Cardiac fibroblast (primary cell): ENCODE measurements at regions not wholly inside any gene's neighbourhood (a gene's known extent, or its start where the extent isn't known, plus 50 kb on each side); places are given as distances from the start of the nearest gene placed in this dataset.

ENCODE experiments used
- DNase-seq, 2 donors: peaks; one replicate each; pipeline versions ENCODE4 v3.0.0 to v3.0.0-alpha.2; 2010; ENCODE audit warnings: low read depth in 2 of 2
- H3K4me3 ChIP-seq, 2 donors: replicated peaks in 1 of 2; 1 replicate in 1 of 2; 2 replicates in 1 of 2; pipeline ENCODE4 v1.5.1; 2011; ENCODE audit warnings: low read depth in 2 of 2, low read length in 2 of 2, mild to moderate bottlenecking in 2 of 2, moderate library complexity in 1 of 2
- TF ChIP-seq, protein P1 (sequence below): IDR thresholded peaks from one replicate; pipeline ENCODE4 v1.5.1; 2011; ENCODE audit warnings: low read depth, mild to moderate bottlenecking, low read length, inconsistent platforms

DNA sequence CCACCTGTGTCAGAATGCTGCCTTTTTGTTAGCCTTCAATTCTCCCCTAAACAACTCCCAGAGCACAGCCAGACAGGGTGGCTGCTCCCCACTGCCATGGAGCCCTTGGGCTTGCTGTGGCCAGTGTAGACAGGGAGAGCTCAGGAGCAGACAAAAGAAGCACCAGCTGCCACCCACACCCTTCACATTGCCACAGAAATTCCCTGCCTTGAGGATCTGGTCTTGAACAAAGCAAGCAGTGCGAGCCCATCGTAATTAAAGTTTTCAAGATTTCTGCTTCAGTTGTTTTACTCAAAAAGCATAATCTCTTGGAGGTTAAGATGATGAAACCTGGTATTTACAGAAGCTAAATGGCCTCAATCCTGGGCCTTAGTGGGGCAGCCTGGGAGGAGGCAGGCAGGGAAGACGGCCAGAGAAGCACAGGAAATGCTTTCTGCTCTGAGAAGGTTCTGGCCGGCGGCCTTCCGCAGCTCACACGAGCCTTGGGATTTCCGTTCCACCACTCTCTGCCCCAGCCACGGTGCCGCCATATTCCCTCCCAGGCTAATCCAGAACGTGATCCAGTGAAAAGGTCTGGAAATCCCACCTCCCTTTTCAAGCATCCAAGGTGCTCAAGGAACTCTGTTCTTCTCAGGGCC is 535.2 kb downstream of the BCL11B start:
- no peak overlapping the region for H3K4me3 ChIP-seq

DNA sequence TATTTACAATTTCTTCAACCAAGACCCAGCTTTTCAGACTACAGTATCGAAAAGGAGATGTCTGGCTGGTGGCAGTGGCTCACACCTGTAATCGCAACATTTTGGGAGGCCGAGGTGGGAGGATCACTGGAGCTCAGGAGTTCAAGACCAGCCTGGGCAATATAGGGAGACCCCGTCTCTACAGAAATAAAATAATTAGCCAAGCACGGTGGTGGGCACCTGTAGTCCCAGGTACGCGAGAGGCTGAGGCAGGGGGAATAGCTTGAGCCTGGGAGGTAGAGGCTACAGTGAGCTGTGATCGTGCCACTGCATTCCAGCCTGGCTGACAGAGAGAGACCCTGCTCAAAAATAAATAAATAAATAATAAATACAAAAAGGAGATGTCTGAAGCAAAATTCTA is 530.5 kb downstream of the BCL11B start:
- DNase-seq: no peak
- TF ChIP-seq, protein P1, sequence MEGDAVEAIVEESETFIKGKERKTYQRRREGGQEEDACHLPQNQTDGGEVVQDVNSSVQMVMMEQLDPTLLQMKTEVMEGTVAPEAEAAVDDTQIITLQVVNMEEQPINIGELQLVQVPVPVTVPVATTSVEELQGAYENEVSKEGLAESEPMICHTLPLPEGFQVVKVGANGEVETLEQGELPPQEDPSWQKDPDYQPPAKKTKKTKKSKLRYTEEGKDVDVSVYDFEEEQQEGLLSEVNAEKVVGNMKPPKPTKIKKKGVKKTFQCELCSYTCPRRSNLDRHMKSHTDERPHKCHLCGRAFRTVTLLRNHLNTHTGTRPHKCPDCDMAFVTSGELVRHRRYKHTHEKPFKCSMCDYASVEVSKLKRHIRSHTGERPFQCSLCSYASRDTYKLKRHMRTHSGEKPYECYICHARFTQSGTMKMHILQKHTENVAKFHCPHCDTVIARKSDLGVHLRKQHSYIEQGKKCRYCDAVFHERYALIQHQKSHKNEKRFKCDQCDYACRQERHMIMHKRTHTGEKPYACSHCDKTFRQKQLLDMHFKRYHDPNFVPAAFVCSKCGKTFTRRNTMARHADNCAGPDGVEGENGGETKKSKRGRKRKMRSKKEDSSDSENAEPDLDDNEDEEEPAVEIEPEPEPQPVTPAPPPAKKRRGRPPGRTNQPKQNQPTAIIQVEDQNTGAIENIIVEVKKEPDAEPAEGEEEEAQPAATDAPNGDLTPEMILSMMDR: no peak
- H3K4me3 ChIP-seq: no peak overlapping the region

More for the DNA sequence above, 535.2 kb downstream of the BCL11B start:
- TF ChIP-seq, protein P1: no peak
- DNase-seq: no peak

DNA sequence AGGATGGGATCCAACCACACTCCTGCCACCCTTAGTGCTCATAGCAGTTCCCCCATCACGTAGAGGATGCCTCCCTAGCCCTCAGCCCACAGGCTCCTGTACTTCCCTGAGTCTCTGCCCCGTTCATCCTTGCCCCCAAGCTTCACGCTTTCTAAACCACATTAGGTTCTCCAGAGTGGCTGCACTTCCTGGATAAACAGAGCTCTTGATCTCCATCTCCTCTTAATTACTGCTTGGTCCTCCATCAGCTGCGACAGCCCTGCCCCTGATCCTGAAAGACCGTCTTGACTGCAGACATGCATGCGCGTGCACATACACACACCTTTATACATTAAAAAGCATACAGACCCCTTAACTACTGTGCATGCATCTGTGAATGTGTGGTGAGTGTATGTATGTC is 530.0 kb downstream of the BCL11B start:
- TF ChIP-seq, protein P1: no peak
- no peak for DNase-seq
- no peak overlapping the region for H3K4me3 ChIP-seq

DNA sequence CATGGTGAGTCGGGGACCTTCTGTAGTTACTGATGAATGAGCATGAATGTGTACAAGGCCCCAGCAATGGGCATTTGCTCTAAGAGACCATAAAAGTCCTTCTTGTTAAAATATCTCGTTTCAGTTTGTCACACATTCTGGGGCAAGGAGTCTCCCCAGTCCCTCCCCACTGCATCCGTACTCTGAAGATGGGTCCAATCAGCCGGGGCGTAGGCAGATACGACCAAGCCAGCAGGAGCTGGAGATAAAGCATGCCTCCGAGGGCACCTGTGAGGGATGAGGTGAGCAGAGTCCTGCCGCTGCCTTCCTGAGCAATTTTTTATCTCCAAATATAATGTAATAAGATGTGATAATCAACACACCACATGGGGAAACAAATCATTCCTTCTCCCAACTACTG is 528.5 kb downstream of the BCL11B start:
- no peak for DNase-seq
- no peak overlapping the region for H3K4me3 ChIP-seq
- TF ChIP-seq, protein P1: no peak

DNA sequence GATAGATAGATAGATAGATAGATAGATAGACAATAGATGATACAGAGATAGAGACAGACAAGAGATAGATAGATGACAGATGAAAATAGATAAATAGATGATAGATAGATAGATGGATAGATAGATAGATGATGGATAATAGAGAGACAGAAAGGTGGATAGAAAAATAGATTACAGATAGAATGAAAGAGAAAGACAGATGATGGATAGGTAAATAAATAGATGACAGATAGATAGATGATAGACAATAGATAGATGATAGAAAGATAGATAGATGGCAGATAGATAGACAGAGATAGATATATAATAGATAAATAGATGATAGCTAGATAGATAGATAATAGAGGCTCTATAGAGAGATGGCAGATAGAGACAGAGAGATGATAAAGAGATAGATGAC is 523.0 kb downstream of the BCL11B start:
- no peak overlapping the region for H3K4me3 ChIP-seq
- TF ChIP-seq, protein P1: no peak
- no peak for DNase-seq

DNA sequence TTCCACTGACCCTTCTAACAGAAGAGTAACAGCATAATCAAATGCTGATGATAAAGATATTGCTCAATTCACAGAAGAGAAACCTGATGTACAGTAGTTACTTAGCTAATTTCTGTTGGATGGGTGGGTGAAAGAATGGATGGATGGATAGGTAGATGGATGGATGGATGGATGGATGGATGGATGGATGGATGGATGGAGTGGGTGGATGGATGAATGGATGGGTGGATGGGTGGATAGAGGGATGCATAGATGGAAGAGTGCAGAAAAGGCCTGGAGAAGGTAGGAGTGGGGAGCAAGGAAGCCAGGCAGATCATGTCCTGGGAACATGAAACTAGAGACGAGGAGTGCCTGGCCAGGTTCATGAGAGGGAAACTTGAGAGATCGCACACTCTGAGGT is 520.9 kb downstream of the BCL11B start:
- no peak for DNase-seq
- TF ChIP-seq, protein P1: no peak
- no peak overlapping the region for H3K4me3 ChIP-seq

GRCh38 chr14:98752660-98753059 is 519.3 kb downstream of the BCL11B start:
- TF ChIP-seq, protein P1: no peak
- no peak for DNase-seq
- no peak overlapping the region for H3K4me3 ChIP-seq
